GM19438 (cell line): ENCODE measurements at regions not wholly inside any gene's neighbourhood (a gene's known extent, or its start where the extent isn't known, plus 50 kb on each side); places are given as distances from the start of the nearest gene placed in this dataset.

Experiments used
- ATAC-seq: cut with Tn5 transposase; IDR thresholded peaks from one replicate; pipeline ENCODE4 v1.9.1; 2021; ENCODE audit warnings: low read depth; ENCODE audit not compliant: unreplicated experiment

DNA sequence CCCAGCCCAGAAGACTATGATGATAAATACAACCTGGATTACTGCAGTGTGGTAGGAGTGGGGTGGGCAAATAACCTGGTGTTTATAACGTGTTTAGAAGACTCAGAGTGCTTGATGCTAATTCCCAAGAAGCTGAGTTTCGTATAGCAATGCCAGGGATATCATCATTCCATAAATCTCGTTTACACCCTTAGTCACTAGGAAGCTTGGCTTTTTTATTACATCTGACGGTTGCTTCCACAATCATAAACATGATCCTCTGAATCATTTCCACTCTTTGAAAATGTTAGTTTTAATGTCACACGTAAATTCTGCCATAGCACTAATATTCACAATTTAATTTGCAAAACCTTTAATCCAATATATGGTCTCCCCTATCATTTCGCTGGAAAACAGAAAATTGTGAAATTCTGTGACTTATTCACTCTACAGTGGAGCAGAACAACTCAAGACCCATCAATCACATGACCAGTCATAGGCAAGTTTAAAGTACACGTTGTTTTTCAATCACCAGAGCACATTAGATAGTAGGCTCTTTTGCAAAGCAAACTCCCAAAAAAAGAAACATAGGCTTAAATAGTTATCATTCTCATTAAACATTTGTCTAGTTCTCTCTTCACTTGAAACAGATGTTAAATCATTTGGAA, 321.0 kb downstream of the LTN1 start:
- no peak for ATAC-seq

DNA sequence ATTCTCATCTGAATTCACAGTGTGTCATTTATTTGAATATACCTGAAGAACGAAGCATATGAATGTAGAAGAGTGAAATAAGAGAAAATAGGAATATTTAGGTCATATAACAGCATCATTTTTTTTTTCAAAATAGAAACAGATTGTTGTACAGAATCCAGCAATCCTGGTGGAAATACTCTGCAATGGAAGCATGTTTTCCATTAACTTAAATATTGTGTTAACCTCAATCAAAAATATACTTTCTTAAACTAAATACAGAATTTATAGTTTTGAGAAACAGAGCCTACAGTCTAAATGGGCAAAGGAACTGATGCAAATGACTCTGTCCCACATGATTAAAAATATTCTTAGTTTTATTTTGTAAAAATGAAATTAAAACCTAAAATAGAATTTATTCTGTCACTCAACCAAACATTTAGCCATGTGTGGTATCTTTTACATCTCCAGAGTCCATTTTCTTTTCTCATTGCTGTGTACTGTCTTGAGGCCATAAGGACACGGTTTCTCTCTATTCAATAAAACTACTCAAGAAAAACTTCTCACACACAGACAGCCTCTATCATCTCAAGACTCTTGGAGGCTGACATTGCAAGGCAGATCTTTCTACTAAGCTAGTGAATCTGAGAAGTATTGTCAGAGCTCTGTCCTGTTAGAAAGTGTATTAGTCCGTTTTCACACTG, 322.6 kb downstream of the LTN1 start:
- no peak for ATAC-seq

DNA sequence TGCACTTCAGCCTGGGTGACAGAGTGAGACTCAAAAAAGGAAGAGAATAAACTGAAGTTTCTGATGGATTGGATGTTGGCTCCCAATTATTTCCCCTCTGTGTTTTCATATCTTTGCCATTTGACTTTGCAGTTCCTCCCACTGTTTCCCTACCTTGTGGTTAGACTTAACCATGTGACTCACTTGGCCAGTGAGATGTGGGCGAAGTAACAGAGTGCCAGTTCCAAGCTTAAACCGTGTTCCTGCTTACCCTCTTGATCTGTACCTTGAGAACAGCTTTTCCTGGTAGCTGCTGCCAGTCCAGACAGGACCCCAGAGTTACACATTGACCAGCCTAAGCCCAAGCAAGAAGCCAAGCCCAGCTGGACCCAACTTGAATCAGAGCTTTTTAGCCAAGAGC, 323.4 kb downstream of the LTN1 start:
- ATAC-seq = no peak

DNA sequence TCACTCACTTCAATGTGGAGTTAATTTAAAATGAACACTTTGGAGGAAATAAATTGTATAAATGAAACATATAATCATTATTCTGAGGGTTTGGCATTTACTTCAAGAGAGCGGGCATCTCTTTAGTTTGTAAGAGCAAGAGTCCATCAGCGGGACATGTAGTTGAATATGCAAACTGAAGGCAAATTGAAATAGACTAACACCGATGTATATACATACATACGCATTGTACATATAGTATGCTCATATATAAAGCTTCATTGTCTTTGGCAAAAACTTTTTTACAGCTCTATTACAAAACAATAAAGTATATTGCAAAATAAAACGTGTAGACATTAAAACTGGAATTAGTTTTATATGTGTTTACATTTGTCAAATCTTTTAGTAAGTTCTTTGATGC, 328.9 kb downstream of the LTN1 start:
- ATAC-seq = no peak

DNA sequence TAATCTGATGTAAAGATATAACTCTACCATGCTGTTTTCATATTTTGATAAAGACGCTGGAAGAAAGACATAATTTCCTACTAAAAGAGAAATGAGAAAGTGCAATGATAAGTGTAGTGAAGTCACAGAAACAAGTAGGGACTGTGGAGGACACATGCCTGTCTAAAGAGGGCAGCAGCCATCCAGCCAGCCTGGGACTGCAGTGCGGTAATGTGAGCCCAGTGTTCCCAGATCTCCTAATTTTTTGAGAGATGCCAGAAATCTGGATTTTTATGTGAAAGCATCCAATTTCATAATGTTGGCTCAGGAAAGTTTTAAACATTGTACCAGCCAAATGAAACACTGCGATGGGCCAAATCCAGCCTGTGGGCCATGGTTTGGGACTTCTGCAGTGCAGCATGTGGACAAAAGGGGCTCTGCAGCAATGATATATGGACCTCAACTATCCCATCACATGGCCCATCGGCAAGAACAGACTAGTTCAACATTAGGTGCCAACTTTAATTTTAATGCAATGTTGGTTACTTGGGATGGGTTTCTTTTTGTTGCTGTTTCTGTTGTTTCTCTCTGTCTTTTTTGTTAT, 329.5 kb downstream of the LTN1 start:
- no peak for ATAC-seq

DNA sequence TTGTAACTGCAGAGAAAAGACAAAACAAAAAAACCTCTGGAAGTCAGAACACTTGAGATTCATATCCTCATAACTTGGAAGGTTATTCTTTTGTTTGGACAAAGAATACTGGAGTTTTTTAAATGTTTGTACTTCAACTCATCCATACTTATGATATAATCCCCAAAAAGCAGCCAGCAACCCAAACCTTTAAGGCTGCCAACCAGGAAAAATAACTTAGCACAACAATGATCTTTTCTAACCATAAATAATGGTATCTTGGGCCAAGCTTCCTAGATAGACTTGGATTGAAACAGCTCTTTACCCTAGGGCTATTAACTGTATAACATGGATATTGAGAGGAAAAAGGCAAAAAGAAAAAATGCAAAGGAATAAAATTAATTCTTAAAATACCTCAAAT, 335.1 kb downstream of the LTN1 start:
- ATAC-seq = no peak

DNA sequence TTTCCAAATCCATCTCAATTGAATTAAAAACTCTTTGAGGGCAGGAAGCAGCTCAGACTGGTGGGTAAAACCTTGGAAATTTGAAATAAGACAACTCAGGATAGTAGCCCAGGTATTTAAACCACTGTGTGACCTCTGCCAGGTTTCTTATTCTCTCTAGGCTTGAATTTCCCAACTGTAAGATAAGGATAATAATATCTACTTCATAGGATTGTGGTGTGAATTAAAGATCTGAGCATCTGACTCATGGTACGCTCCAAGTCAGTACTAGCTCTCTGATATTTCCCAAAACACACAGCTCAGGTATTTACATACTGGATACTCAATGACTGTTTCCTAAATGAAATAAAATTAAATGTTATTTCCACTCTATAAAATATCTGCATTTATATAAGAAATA, 337.2 kb downstream of the LTN1 start:
- ATAC-seq = no peak

DNA sequence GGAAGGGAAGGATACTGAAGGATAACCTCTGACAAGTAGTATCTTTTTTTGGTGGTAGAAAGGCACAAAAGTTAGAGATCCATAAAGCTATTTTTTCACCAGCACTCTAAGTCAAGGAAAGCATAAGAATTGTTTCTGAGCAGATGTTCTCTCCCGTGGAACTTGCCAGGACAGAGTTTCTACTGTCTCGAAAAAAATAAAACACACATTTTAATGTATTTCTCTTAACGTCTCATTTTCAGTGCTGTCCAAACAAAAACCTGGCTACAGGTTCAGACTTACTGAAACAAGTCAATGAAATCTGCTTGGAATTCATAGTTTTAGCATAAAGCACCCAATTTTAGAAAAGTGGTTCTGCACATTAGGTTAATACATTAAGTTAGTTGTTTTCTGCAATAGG, 338.3 kb downstream of the LTN1 start:
- ATAC-seq = no peak

DNA sequence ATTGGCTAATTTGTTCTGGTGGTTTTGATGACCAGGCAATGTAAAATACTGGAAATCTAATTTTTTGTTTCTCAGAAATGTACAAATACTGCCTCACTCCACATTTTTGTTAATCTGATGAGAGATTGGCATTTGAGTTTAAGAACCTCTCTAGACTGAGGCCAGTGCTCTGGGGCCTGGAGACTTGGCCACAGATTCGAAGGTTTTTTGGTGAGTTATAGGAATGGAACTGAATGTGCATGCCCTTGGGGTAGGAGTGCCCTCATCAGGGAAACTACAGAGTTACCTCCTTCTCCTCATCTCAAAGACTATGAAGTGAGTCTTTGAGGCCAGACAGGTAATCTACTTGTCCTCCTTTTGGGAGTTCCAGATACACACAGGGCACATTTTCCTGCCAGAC, 347.9 kb downstream of the LTN1 start:
- ATAC-seq = no peak

DNA sequence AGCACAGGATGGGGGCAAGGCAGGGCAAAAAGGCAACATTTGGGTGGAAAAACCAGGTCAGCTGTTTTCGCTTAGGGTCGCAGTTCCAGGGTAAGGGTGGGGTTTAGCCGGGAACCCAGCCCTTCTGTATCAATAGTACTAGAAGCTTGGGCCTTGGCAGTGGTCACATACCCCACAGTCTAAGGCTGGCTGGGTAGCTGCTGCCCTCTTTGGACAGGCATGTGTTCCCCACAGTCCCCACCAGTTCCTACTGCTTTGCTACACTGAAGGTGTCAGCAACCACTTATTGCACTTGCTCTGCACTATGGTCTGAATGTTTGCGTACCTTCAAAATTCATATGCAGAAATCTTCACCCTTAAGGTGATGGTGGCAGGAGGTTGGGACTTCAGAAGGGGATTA, 349.8 kb downstream of the LTN1 start:
- no peak for ATAC-seq

DNA sequence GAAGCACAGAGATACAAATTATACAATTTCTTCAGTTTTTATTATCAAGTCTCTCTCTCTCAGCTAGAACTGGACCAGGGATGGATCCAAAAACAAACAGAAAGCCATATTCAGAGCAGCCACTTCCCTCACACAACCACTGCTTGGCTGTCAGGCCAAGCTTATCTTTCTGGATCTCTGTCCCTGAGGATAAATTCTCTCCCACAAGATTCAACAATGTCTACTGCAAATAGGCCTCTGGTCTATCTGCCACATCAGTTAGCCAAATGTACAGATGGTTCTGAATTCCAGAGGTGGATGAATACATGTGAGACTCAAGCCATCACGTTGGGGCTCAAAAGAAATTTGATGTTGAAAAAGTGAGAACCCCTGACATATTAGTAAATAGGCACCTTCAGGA, 350.9 kb downstream of the LTN1 start:
- ATAC-seq = no peak

DNA sequence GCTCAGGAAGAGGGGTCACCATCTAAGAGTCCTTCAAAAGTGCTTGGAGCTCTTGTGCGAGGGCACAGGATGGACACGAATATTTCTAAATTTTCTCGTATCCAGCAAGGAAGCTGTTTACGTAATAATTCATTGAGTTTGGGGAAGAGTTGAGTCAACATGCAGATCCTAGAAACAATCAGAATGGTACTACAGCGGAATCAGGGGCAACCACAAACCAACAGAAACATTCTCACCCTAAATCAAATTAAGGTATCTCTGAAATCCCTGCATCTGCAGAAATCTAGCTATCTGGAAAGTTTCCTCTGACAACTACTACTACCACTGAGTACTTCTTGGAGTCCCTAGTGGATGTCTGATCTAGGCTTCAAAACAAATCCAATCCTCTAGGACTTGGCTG, 352.4 kb downstream of the LTN1 start:
- no peak for ATAC-seq

DNA sequence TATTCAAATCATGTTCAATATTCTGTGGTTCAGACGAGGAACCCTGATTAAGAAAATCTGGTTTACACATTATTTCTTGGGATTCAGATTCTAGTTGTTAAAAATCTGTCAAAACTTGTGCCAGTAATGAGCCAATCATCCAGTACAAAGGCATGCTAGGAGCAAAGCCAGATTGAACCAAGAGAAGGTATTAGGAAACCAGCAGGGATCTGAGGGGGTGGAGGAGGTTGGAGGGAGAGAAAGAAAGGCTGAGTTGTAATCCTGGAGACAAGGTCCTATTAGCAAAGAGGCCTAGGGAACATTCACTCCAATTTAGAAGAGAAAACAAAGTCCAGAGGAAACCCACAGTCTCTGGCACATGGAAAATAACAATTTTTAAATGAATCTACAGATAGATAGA, 352.9 kb downstream of the LTN1 start:
- ATAC-seq = no peak

DNA sequence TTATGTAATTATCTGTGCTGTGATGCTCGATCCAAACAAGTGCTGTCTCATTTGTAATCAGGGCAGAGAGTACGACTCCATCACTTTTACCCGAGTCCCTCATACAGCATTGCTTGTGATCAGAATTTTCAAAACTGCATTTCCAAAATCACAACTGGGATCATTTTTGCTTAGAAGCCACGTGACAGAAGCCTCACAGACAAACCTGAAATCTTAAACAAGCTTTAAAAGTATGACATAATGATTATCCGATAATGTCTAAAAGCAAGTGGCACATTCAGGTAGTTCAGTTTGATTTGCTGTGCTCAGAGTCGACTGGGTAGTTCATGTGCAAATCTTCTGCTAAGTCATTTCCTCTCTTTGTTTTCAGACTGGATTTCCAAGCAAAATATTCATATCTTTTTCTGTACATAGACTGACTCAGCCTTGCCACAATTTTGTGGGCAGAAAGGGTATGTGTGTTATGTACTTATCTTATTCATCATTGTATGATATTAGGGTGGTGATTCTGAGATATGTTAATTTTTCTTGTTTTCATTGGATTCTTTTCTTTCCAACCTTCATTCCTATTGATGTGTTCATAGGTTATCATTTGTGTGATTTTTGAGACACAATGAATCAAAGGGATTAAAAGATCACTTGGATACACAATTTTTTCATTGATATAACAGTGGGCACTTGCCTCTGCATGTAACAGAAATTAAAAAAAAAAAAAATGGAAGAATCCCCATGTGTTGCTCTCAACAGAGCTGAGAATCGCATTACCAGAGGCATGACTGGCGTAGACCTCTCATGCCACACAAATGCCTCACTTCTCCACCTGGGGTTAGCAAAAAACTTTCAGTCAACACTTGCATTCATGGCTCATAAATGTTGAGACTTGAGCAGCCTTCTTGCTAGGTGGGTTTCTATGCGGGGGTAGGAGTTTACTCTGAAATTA, 355.7 kb downstream of the LTN1 start:
- no peak for ATAC-seq

DNA sequence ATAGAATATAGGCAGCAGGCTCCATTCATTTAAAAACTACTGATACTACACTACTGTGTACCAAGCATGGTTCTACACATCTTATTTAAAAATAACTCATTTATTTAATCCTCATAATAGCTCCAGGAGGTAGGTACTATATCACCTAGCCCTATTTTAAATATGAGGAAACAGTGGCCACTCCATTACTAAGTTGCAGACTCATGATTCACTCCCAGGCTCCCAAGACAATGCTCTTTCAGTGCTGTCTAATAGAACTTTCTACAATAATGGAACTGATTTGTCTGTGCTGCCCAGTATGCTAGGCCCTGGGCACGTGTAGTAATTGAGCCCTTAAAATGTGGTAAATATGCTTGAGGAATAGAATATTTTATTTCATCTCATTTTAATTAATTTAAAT, 357.1 kb downstream of the LTN1 start:
- no peak for ATAC-seq

DNA sequence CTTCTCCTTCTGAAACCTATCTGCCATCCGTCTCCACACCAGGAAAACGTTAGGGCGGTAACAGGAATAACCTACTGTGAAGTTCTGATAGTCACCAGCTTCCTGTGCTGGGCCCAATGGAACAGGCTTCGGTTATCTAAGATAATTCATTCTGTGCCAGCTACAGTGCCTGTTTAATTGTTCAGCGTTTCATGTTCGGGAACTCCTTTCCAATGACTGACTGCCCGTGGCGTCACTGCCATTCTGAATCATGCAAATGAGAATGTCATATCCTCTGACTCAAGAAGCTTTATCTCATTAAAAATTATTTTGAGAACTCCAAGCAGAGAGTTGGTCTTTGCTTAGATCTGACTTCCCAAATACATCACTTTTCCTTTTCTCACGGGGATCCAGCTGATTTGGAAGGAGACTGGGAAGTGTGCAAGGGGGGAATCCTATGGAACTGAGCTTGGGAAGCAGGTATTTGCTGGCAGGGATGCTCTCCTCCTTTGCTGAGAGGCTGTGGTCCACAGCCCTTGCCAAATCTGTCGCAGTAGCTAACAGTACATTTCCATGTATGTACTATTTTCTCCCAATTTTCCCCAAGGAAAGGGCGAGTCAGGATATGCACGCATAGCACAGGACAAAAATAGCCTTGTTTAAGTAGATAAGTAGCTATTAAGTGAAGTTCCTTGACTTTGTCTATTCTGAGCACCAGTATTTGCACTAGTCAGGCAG, 358.7 kb downstream of the LTN1 start:
- ATAC-seq = no peak

DNA sequence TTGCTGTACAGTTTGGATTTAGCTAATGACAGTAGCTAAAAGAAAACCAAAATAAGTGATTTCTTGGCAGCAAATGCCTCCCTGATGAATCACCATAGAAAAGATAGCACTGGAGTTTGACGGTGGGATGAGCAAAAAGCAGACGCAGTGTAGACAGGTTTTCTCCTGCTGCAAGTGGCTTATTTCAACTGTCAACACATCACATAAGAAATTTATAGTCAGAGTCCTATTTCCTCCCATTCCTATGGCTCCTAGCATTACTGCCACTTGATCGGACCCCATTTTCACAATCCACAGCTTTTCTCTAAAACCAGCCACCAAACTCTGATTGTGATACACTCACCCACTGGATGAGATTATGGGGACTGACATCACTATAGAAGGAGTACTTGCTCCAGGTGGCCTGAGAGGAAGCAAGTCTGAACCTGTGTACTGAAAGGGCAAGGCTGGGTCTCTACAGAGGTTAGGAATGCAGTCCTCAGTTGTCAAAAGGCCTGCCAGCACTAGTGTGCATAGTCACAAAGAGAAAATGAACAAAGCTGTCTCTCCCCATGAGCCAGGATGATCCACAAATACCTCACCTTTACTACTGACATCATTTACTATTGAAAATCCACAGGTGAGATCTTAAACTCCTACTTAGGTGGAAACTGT, 359.8 kb downstream of the LTN1 start:
- no peak for ATAC-seq

DNA sequence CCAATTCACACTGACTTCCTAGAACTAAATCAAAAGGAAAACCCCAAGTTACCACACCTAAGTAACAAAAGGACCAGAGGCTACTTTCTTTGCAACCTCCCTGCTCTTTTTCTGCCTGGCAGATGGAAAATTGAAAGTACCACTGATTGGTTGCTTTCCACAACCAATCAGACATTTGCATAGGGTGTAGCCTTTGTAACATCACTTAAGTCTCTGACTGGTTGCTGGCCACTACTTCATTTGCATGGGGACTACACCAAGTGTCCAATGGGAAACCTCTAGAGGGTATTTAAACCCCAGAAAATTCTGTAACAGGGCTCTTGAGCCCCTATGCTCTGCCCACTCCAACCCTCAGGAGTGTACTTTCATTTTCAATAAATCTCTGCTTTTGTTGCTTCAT, 365.0 kb downstream of the LTN1 start:
- ATAC-seq = no peak

DNA sequence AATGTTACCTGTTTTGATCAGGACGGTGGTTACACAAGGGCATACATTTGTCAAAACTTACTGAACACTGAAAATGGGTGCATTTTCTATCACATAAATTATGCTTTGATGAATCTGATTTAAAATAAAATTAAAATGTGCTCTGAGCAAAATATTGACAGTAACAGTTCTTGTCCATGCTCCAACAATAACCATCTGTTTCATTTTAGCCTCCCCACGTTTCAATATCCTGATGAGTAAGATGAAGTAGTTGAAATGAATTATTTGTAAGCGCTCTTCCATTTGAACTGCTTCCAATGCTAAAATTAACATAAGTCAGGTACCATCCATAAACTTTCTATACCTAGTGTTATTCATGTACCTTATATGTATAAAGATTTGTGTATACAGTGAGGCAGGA, 365.4 kb downstream of the LTN1 start:
- ATAC-seq = no peak

DNA sequence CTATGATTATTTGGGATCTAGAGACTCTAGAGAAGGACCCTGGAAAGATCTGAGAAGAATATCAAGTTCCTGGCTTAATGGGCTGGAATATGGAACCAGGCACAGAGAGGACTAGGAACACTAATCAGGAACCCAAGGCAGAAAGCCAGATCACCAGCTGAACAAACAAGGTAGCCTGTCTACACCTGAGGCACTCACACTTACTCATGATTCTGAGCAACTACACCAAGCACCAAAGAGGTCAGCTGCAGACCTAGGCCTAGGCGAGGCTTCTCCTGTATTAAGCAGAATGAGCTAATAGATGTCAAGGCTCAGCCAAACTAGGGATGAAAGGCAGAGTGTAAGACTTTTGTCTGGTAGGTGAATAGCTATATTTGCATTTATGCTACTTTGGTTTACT, 368.1 kb downstream of the LTN1 start:
- ATAC-seq = no peak
